NCI-H510A treated with DMSO at 0.1 percent for 48 hours (cell line): ENCODE measurements at regions not wholly inside any gene's neighbourhood (a gene's known extent, or its start where the extent isn't known, plus 50 kb on each side); places are given as distances from the start of the nearest gene placed in this dataset.

Experiments used
- DNase-seq: peaks from one replicate; lab custom pipeline; 2025; lab: John Stamatoyannopoulos, UW

GRCh38 chr6:15994814-15995459 is 133.9 kb upstream of the MYLIP start:
- no peak for DNase-seq

- no peak for DNase-seq
These were observed 135.1 kb upstream of the MYLIP start for GRCh38 chr6:15993716-15994228.

DNA sequence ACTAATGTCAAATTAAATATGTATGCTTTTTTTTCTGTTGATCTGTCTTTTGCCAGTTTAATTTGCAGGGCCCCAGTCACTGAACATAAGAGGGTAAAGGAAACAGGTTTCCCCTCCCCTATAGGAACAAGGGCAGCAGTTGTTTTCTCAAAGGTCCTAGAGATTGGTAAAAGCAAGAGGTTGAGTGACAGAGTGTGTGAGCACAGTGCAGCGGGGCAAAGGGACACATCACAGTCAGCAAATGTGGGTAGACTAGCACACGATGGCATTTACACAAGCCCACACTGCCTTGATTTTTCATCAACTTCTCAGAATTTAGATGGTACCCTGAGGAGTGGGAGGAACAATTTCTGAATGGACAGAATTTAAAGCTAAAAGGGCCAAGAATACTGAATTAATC is 138.7 kb upstream of the MYLIP start:
- DNase-seq, result no peak

GRCh38 chr6:15989397-15989796 is 139.5 kb upstream of the MYLIP start:
- no peak for DNase-seq

DNA sequence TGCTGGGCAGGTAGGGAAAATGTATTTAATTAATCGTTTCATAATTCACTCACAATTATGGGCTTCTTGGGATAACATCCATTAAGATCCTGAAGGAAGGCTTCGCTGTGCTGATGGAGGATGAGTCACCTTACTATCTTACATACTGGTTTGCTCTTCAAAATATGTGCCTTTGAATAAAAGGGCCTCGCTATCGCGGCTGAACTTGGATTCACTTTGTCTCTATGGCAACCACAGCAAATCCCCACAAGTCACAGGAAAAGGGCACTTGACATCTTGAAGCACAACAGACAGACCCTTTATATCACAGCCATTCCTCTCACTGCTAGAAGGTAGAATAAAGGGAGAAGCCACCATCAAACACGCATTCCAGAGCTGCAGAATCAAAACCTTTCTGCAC is 141.3 kb upstream of the MYLIP start:
- DNase-seq, result no peak

- DNase-seq, result no peak
These were observed 142.8 kb upstream of the MYLIP start for GRCh38 chr6:15986027-15986629.

GRCh38 chr6:15985379-15985959 is 143.4 kb upstream of the MYLIP start:
- peak; percentile 53 for DNase-seq

- DNase-seq, result no peak
These were observed 146.9 kb upstream of the MYLIP start for GRCh38 chr6:15981956-15982355.

- no peak for DNase-seq
These were observed 148.1 kb upstream of the MYLIP start for GRCh38 chr6:15980801-15981200.

GRCh38 chr6:15978426-15978825 is 150.5 kb upstream of the MYLIP start:
- no peak for DNase-seq

DNA sequence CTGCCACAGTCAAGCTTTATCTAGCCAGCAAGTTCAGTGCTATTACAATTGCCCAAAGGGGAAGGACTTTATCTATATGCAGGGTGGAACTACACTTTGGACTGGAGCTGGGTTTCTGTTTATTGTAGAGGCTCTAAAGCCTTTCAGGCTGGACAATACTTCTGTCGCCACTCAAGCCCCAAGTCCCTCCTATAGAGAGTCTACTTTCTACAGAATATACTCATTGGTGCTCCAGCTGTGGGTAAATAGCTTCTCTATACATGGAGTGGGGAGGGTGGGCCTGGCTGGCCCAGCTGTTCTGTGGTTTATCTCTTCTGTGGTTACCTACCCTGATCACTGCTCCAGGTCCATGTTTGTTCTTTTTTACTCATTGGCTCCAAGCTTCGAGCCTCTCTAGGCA is 151.8 kb upstream of the MYLIP start:
- DNase-seq, result no peak

- DNase-seq, result no peak
These were observed 154.1 kb upstream of the MYLIP start for GRCh38 chr6:15974817-15975216.

DNA sequence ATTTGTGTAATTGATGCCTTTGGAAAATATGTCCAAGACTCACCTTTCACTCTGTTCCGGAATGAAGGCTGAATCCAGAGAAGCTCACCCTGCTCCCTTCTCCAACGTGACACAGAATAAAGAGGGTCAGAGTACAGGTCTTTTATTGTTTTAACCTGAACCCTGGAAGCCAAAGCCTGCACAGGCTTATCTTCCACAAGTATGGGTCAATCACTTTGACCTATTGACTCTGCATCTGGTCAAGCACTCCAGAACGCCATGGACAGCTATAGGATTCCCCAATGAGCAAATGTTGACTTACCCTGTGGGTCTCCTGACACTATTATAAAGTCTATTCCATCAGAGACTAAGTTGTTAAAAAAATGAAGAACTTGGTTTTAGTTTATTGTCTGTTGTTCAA is 158.4 kb upstream of the MYLIP start:
- DNase-seq, result no peak

DNA sequence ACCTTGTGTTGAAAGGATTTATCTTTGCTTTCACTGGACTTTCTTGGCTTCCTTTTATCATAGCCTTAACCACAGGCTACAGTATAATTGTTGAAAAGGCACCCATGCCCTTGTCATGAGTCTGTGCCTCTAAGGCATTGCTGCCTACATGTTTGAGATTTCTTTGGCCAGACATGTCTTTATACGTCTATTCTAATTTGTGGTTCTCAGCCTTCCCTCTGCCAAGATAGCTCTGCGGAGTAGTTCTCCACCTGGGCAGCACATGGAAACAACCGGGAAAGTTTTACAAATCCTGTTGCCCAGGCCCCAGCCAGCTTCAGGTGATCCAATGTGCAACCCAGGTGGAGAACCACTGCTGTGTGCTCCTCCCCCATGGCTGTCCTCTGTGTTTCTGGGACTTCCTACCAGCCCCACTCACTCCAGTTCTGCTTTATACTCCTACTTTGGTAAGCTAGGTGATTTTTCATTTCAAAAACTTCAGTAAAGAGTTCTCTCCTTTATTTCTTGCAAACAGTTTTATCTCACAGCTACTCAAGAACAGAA is 159.6 kb upstream of the MYLIP start:
- DNase-seq, result no peak

GRCh38 chr6:15968519-15968918 is 160.4 kb upstream of the MYLIP start:
- DNase-seq, result no peak

DNA sequence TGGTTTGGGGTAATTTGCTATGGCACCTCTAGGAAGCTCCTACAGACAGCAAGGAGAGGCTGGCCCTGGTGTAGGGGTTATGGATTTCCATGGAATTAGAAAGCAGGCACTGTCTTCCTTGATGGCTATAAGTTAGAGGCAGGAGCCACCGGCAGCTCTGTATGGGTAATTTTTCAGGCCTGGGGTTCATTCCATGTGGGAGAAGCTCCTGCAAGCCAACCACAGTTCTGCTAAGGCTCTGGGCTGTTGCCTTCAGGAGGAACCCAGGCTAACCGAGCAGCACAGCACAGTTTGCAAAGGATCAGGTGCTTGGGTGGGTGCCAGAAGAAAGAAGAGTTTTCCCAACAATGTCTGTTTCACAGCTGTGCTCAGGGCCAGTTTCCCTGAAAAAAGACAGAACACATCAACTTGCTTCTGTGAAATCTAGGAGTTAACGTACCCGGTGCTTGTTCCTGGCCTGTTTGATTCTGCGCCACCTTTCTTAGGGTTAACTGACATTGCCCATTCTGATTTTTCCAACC is 162.8 kb upstream of the MYLIP start:
- DNase-seq, result no peak

DNA sequence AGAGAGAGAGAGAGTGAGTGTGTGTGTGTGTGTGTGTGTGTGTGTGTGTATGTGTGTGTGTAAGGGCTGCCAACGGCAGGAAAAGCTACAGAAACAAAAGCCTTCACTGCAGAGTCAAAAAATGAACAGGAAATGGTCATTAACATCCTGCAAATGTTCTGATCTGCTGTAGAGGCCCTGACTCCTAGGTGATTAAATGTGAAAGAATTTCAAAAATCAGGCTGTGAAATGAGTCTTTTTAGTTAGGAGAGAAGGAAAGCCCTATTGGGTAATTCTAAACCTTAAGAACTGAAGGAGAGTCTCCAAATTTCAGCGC is 166.5 kb upstream of the MYLIP start:
- no peak for DNase-seq

DNA sequence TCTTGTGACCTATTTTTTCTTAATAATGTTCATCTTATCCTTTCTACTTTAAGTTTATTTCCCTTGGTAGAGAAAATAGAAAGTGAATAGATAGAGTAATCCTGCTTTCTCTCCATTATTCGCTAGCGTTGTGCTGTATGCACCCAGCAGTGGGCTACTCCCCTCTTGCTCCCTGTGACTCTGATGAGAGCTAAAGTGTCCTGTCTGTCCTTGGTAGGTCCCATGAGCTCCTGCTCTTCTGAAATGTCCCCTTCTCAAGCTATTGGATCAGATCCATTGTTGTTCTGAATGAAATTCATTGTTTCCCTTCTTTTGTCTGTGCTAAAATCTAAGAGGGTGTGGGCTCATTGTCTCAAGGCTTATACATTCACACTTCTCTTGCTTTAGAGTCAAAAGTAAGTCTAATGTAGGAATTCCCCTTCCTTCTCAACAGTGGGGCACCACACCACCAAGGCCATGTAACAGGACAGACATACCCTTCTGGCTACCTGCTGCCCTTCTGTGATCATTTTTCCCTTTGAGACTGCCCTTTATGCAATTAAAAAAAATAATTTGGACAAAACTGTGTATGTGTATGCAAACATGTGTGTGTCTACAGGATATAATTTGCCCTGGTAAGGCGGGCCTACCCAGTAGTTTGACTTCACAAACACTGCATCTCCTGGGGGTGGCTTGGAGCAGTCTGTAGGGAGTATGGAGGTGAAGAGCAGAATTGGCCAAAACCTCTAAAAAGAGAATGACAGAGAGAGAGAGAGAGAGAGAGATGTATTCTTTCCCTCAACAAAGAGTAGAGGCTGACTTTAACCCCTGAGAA is 167.0 kb upstream of the MYLIP start:
- DNase-seq, result no peak

DNA sequence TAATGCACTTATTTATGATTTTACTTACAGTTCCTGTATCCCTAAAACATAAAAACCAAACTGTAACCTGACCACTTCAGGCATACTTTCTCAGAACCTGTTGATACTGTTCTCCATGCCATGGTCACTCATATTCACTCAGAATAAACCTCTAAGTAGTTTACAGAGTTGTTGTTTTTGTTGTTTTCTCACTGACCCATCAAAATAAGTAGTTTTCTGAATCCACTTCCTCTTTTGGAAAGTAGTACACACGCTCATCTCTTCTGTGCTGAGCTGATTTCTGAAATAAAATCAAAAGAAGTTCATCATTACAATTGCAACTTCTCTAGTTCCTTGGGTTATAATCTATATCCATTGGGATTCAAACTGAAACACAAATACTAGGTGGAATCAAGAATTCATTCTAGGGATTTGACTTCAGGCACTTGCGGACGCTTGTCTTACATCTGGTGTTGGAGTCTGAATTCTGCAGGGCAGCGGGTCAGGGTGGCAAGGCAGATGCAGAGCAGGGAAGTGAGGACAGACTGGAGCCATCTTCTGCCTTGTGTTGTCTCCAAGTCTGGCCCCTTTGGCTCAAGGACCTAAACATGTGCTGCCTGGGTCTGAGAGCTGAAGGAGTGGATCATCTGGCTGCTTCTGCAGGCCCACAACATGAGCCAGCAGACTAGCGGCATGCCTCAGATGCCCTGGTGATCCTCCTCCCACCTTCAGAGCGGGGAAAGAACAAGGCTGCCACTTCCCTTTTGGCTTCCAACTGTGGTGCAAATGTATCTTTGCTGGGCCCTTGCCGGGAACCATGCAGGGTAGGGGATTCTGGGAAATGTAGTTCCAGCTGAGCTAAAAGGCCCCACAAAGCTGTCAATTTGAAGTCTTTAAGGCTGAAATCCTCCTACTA is 167.9 kb upstream of the MYLIP start:
- no peak for DNase-seq

GRCh38 chr6:15957655-15958169 is 171.2 kb upstream of the MYLIP start:
- DNase-seq, result no peak
